ENCODE measurements at regions not wholly inside any gene's neighbourhood (a gene's known extent, or its start where the extent isn't known, plus 50 kb on each side); places are given as distances from the start of the nearest gene placed in this dataset.
A peak's percentile ranks its signal among the peaks of the same experiment; 100 is the strongest.
"Not testable (repeated sequence)": the region's sequence is repeated elsewhere in the genome, so short reads cannot be mapped to it uniquely, and the experiment has no call there.

GRCh38 chr15:81724536-81724935 is 321.3 kb downstream of the MEX3B start:
- DNase-seq, result no peak
- Histone ChIP-seq H3K9me3 (no peaks in the 10 kb centered on the region), H3K4me1 (no peaks in the 10 kb centered on the region), H3K4me3 (no peak overlapping the region), H3K27me3 (no peaks in the 10 kb centered on the region), H3K27ac (no peak overlapping the region), H3K36me3 (no peaks in the 10 kb centered on the region)
- TF ChIP-seq POLR2A (IDR thresholded peaks at IDR 0.05), result no peak
- no peak for TF ChIP-seq CTCF (IDR thresholded peaks at IDR 0.05)
- intact Hi-C loops (cut with DNase I; ENCODE audit: low total_unique reads), result no loop called here

GRCh38 chr15:81723701-81724100 is 322.1 kb downstream of the MEX3B start:
- H3K4me1 ChIP-seq, result no peaks in the 10 kb centered on the region
- no peaks in the 10 kb centered on the region for H3K36me3 ChIP-seq
- H3K4me3 ChIP-seq, result no peak overlapping the region
- no peak overlapping the region for H3K27ac ChIP-seq
- intact Hi-C loops (cut with DNase I; ENCODE audit: low total_unique reads), result no loop called here
- no peaks in the 10 kb centered on the region for H3K27me3 ChIP-seq
- DNase-seq, result peak in 1 of 2 donors; percentile 15
- H3K9me3 ChIP-seq, result no peaks in the 10 kb centered on the region
- TF ChIP-seq POLR2A (IDR thresholded peaks at IDR 0.05) (no peak), CTCF (IDR thresholded peaks at IDR 0.05) (no peak)

- TF ChIP-seq CTCF (IDR thresholded peaks at IDR 0.05), result no peak
- no peak for TF ChIP-seq POLR2A (IDR thresholded peaks at IDR 0.05)
- no peak for DNase-seq
- Histone ChIP-seq H3K27ac (no peak overlapping the region), H3K4me3 (no peak overlapping the region), H3K9me3 (no peaks in the 10 kb centered on the region), H3K4me1 (no peaks in the 10 kb centered on the region), H3K36me3 (no peaks in the 10 kb centered on the region), H3K27me3 (no peaks in the 10 kb centered on the region)
- intact Hi-C loops (cut with DNase I; ENCODE audit: low total_unique reads), result no loop called here
Measured at GRCh38 chr15:81723113-81723651, 322.6 kb downstream of the MEX3B start.

- H3K4me3 ChIP-seq; H3K36me3 ChIP-seq; DNase-seq; intact Hi-C loops (cut with DNase I; ENCODE audit: low total_unique reads); H3K9me3 ChIP-seq; H3K4me1 ChIP-seq; H3K27me3 ChIP-seq; H3K27ac ChIP-seq: not testable (repeated sequence)
Measured at GRCh38 chr15:81716468-81716867, 329.4 kb downstream of the MEX3B start.

GRCh38 chr15:81710328-81710727 is 335.5 kb downstream of the MEX3B start:
- Histone ChIP-seq H3K27me3 (no peaks in the 10 kb centered on the region), H3K27ac (no peak overlapping the region), H3K36me3 (no peaks in the 10 kb centered on the region), H3K4me1 (no peaks in the 10 kb centered on the region), H3K4me3 (no peak overlapping the region), H3K9me3 (no peaks in the 10 kb centered on the region)
- intact Hi-C loops (cut with DNase I; ENCODE audit: low total_unique reads), result no loop called here
- TF ChIP-seq CTCF (IDR thresholded peaks at IDR 0.05), result no peak
- no peak for TF ChIP-seq POLR2A (IDR thresholded peaks at IDR 0.05)
- DNase-seq, result no peak

GRCh38 chr15:81706816-81707346 is 332.9 kb upstream of the TMC3 start:
- H3K27ac ChIP-seq; H3K4me1 ChIP-seq; H3K9me3 ChIP-seq; intact Hi-C loops (cut with DNase I; ENCODE audit: low total_unique reads); H3K27me3 ChIP-seq; H3K4me3 ChIP-seq; H3K36me3 ChIP-seq; DNase-seq: not testable (repeated sequence)

- DNase-seq; intact Hi-C loops (cut with DNase I; ENCODE audit: low total_unique reads); H3K4me3 ChIP-seq; H3K9me3 ChIP-seq; H3K27ac ChIP-seq; H3K27me3 ChIP-seq; H3K36me3 ChIP-seq; H3K4me1 ChIP-seq: not testable (repeated sequence)
Measured at GRCh38 chr15:81705727-81706126, 331.7 kb upstream of the TMC3 start.
